ENCODE measurements at regions not wholly inside any gene's neighbourhood (a gene's known extent, or its start where the extent isn't known, plus 50 kb on each side); places are given as distances from the start of the nearest gene placed in this dataset.
"Not testable (repeated sequence)": the region's sequence is repeated elsewhere in the genome, so short reads cannot be mapped to it uniquely, and the experiment has no call there.

DNA sequence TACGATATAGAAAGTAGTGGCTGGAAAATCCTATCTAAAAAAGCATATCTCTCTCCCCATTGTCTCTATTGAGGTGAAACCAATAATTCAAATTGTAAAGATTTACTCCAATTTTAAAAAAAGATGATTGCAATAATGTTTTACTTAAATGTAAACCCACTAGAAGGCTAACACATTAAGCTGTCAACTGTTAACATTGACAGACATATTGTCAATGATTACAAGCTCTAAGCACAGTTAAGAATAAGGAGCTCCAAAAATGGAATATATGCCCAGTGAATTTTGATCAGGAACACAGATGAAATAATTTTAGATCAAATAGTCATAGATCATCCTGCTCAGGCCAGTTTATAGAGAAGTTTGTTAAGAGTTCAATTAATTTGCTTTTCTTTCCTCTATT is 123.6 kb upstream of the NETO1 start:
- DNase-seq (ENCODE audit: low read depth): no peak

GRCh38 chr18:72987570-72987969 is 119.8 kb upstream of the NETO1 start:
- DNase-seq (ENCODE audit: low read depth): not testable (repeated sequence)

DNA sequence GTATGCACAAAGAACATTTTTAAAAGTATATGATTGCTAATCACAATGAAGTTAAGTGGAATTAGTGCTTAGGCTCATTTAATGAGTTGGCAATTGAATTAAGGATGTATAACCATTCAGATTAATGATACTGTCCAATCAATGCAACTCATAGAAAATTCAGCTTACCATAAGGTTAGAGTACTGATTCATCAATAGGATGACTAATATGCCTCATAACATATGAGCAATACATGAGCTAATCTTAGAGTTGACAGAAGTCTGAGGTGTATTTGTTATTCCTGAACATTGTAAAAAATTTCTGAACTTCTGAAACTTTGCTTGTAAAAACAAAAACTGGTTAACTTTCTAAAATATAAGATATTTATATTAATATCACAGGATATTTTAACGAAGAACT is 118.3 kb upstream of the NETO1 start:
- no peak for DNase-seq (ENCODE audit: low read depth)

GRCh38 chr18:72985686-72986085 is 117.9 kb upstream of the NETO1 start:
- DNase-seq (ENCODE audit: low read depth): no peak

- DNase-seq (ENCODE audit: low read depth): no peak
Measured at GRCh38 chr18:72984290-72984689, 116.5 kb upstream of the NETO1 start.

GRCh38 chr18:72973841-72974240 is 106.1 kb upstream of the NETO1 start:
- DNase-seq (ENCODE audit: low read depth): no peak

- no peak for DNase-seq (ENCODE audit: low read depth)
Measured at GRCh38 chr18:72965616-72966015, 97.8 kb upstream of the NETO1 start.

GRCh38 chr18:72958195-72958594 is 90.4 kb upstream of the NETO1 start:
- DNase-seq (ENCODE audit: low read depth): not testable (repeated sequence)

DNA sequence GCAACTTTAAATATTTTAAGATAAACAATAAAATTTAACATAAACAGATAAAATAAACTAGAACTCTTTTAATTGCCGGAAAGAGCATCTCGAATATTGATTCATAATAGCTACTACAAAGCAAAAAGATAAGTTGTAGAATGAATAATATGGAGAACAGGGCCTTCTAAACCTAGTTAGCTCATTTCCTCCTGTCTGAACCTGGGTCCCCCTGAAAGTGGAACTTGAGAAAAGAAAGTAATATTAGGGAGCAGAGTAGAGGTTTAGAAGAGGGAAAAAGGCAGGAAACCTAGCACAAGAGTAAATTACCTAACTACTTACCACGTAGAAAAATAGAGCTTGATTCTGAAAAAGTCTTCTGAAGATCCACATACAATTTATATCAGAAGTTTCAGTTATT is 80.7 kb upstream of the NETO1 start:
- no peak for DNase-seq (ENCODE audit: low read depth)

DNA sequence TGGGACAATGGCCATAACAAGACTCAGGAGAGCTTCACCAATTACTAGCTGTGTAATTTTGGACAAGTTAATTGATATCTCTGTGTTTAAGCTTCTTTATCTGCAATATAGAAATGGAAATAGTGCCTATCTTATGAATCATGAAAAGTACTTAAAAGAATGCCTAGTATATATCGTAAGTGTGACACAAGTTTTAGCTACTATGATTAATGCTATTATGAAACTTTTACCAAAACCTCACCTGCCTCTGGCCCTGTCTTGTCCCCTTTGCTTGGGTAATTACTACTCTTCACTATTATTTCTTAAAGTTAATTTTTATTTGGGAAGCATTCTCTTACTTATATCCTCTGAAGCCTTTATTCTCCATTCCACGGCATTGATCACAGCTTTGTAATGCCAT is 75.0 kb upstream of the NETO1 start:
- no peak for DNase-seq (ENCODE audit: low read depth)

- DNase-seq (ENCODE audit: low read depth): no peak
Measured at GRCh38 chr18:72940986-72941385, 73.2 kb upstream of the NETO1 start.

DNA sequence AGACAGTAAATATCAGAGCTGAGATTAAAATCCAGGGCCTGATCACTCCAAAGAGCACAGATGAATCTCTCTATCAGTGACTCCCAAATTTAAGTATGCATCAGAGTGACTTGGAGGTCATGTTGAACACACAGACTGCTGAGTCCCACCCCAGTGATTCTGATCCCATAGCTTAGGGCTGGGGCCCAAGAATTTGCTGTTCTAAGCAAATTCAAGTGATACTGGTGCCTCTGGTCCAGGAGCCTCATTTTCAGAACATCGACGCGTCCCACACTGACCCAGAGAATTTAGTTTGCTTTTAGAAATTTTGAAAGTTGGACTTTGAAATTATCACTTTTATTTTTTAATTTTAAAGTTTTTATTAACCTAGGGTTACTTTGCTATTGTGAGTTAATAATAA is 72.7 kb upstream of the NETO1 start:
- DNase-seq (ENCODE audit: low read depth): no peak

DNA sequence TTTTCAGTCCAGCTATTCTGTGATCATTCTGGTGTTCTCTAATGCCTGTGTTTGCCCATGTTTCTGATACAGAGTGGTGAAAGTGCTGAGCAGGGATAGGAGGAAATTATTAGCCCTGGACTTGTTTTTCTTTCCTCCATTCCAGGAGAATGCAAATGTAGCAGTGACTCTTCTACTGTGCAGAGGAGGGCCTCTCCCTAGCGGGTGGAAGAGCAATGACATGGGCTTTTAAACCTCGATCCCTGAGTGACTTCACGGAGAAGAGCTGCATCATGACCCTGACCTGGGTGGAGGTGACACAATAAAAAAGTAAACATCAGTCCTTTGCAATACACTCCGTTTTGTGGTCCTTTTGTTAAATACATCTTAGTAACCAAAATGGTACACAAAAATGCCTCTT is 68.0 kb upstream of the NETO1 start:
- no peak for DNase-seq (ENCODE audit: low read depth)

DNA sequence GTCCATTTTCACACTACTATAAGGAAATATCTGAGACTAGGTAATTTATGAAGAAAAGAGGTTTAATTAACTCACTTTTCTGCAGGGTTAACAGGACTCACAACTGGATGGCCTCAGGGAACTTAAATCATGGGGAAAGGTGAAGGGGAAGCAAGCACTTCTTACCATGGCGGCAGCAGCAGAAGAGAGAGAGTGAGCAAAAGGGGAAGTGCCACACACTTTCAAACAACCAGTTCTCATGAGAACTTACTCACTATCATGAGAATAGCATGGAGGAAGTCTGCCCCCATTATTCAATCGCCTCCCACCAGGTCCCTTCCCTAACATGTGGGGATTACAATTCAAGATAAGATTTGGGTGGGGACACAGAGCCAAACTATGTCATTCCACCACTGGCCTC is 55.1 kb upstream of the NETO1 start:
- DNase-seq (ENCODE audit: low read depth): no peak

Data from EH (cell line).